Esophagus muscularis mucosa (tissue), 4 donors: ENCODE measurements at regions not wholly inside any gene's neighbourhood (a gene's known extent, or its start where the extent isn't known, plus 50 kb on each side); places are given as distances from the start of the nearest gene placed in this dataset.
"Not testable (repeated sequence)": the region's sequence is repeated elsewhere in the genome, so short reads cannot be mapped to it uniquely, and the experiment has no call there.

Experiments
- DNase-seq: peaks from one replicate; pipeline ENCODE4 v3.0.0-alpha.2; 2017; ENCODE audit errors: extremely low spot score
- H3K27ac ChIP-seq, 4 donors: fragments of 200-600 bp; sonication (generic); replicated peaks in 1 of 4; 1 replicate in 3 of 4; 2 replicates in 1 of 4; pipeline ENCODE4 v1.5.1; 2016 to 2019; ENCODE audit warnings: mild to moderate bottlenecking in 1 of 4
- H3K27me3 ChIP-seq, 4 donors: fragments of 200-600 bp; sonication (generic); one replicate each; pipeline versions ENCODE4 v1.5.1 to v1.6.0; 2016 to 2019
- H3K36me3 ChIP-seq, 4 donors: fragments of 200-600 bp; sonication (generic); one replicate each; pipeline ENCODE4 v1.5.1; 2016 to 2019
- H3K4me1 ChIP-seq, 4 donors: fragments of 200-600 bp; sonication (generic); one replicate each; pipeline ENCODE4 v1.5.1; 2016 to 2019
- H3K4me3 ChIP-seq, 4 donors: fragments of 200-600 bp; sonication (generic); 1 replicate in 2 of 4; 2 replicates in 2 of 4; pipeline ENCODE4 v1.5.1; 2016 to 2019; ENCODE audit warnings: mild to moderate bottlenecking in 4 of 4, moderate library complexity in 1 of 4
- H3K9me3 ChIP-seq, 4 donors: fragments of 200-600 bp; sonication (generic); 1 replicate in 3 of 4; 2 replicates in 1 of 4; pipeline ENCODE4 v1.5.1; 2016 to 2019
- EP300 ChIP-seq: sonication (generic); formaldehyde crosslinking; IDR thresholded peaks from one replicate; pipeline ENCODE4 v1.6.1; 2017; ENCODE audit warnings: antibody characterized with exemption
- POLR2A ChIP-seq: fragments of 450-650 bp; IDR thresholded peaks from one replicate; pipeline ENCODE4 v1.6.1; 2017; ENCODE audit warnings: antibody characterized with exemption, moderate library complexity, mild to moderate bottlenecking, low read depth
- POLR2AphosphoS5 ChIP-seq, 2 donors: sonication (generic); formaldehyde crosslinking; IDR thresholded peaks; one replicate each; pipeline ENCODE4 v1.6.1; 2017; ENCODE audit warnings: antibody characterized with exemption in 2 of 2
- WGBS: methylation state at CpG from one replicate; pipeline ENCODE4 v1.1.5; 2018; 5-methylcytosine and 5-hydroxymethylcytosine counted together
- intact Hi-C: fragments of 100-400 bp; cut with DNase I; formaldehyde crosslinking; loops from one replicate; pipeline ENCODE4 v1.15.1; 2023
- TF ChIP-seq, protein P1 (sequence below), 3 experiments: fragments of 200-600 bp in 2 of 3; fragments of 450-650 bp in 1 of 3; sonication (generic) in 2 of 3; IDR thresholded peaks; one replicate each; pipeline ENCODE4 v1.5.1; 2017 to 2019; ENCODE audit warnings: antibody characterized with exemption in 3 of 3, mild to moderate bottlenecking in 2 of 3, moderate library complexity in 1 of 3

DNA sequence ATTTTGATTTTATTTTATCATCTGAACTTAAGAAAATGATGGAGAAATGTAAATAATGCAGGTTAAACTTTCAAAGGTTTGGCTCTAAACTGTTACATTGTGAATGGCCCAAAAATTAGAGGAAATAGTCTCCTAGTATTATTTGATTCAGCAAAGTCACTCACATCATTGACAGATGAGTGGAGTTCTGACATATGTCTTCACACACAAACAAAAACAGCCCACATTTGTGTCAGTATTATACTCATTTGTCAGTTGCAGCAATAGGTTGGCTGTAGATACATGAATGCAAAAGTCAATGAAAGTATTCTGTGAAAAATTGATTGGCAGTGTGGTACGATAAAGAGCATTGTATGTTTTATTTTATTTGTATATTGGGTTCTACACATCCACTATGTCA is 108.8 kb upstream of the BMPER start:
- no peak for DNase-seq
- Histone ChIP-seq H3K9me3 (no peaks in the 10 kb centered on the region), H3K4me1 (no peaks in the 10 kb centered on the region), H3K36me3 (no peaks in the 10 kb centered on the region), H3K27ac (no peak overlapping the region), H3K27me3 (no peaks in the 10 kb centered on the region), H3K4me3 (no peak overlapping the region)
- 91% methylated on average over 1 of the region's 1 CpG for WGBS
- TF ChIP-seq POLR2AphosphoS5 (IDR thresholded peaks at IDR 0.05): no peak
- intact Hi-C loops: no loop called here

DNA sequence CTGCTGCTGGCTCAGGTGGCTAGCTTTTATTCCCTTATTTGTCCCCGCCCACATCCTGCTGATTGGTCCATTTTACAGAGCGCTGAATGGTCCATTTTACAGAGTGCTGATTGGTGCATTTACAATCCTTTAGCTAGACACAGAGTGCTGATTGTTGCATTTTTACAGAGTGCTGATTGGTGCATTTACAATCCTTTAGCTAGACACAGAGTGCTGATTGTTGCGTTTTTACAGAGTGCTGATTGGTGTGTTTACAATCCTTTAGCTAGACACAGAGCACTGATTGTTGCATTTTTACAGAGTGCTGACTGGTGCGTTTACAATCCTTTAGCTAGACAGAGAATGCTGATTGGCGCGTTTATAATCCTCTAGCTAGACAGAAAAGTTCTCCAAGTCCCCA is 107.8 kb upstream of the BMPER start:
- intact Hi-C loops, H3K27me3 ChIP-seq, H3K9me3 ChIP-seq, H3K27ac ChIP-seq, H3K4me3 ChIP-seq, H3K4me1 ChIP-seq, H3K36me3 ChIP-seq: not testable (repeated sequence)
- peak; percentile 39 for DNase-seq
- WGBS: 99% methylated on average over 6 of the region's 6 CpGs

DNA sequence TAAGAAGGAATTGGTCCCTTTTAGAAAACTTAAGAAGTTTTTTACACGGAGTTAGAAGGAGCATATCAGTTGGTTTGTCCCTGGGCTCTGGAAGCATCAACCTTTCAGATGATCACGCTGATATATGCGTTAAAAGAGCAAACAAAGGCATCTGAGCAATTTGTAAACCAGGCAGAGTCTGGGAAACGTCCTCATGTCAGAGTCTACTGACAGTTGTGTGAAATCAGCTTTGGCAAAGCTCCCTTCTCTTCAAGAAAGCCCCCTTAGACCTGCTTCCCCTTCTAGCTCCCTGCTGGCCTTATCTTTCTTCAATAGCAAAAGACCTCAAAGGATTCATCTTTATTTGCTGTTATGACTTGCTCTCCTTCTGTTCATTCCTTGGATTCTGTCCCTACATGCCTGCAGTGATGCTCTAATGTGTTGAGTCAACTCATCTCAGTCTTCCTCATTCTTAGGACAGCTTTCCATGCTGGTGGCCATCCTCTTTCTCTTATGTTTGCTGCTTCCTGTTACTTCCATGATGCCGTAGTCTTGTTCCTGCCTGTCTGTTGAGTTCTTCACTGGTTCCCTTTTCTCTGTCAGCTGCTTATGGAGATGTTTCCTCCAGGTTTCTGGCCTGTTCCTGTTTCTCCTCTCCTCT is 106.5 kb upstream of the BMPER start:
- Histone ChIP-seq H3K36me3 (no peaks in the 10 kb centered on the region), H3K9me3 (no peaks in the 10 kb centered on the region), H3K4me1 (no peaks in the 10 kb centered on the region), H3K4me3 (no peak overlapping the region), H3K27me3 (no peaks in the 10 kb centered on the region), H3K27ac (no peak overlapping the region)
- DNase-seq: no peak
- intact Hi-C loops: no loop called here
- TF ChIP-seq POLR2AphosphoS5 (IDR thresholded peaks at IDR 0.05) (no peak), POLR2A (no peak), EP300 (no peak)
- WGBS: 62% methylated on average over 5 of the region's 5 CpGs

DNA sequence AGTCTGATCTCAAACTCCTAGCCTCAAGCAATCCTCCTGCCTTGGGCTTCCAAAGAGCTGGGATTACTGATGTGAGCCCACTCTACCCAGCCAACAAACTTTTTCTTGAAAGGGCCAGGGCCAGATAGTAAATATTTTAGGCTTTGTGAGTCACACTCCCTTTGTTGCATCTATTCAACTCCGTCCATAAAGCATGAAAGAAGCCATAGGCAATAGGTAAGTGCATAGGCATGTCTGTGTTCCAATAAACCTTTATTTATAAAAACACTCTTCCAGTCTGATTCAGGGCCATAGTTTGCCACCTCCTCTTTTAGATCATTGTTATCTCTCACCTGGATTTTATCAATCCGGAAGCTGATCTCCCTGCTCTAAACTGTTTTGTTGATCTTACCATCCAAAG is 105.6 kb upstream of the BMPER start:
- WGBS: 98% methylated on average over 2 of the region's 2 CpGs
- H3K27ac ChIP-seq: no peak overlapping the region
- TF ChIP-seq, protein P1, sequence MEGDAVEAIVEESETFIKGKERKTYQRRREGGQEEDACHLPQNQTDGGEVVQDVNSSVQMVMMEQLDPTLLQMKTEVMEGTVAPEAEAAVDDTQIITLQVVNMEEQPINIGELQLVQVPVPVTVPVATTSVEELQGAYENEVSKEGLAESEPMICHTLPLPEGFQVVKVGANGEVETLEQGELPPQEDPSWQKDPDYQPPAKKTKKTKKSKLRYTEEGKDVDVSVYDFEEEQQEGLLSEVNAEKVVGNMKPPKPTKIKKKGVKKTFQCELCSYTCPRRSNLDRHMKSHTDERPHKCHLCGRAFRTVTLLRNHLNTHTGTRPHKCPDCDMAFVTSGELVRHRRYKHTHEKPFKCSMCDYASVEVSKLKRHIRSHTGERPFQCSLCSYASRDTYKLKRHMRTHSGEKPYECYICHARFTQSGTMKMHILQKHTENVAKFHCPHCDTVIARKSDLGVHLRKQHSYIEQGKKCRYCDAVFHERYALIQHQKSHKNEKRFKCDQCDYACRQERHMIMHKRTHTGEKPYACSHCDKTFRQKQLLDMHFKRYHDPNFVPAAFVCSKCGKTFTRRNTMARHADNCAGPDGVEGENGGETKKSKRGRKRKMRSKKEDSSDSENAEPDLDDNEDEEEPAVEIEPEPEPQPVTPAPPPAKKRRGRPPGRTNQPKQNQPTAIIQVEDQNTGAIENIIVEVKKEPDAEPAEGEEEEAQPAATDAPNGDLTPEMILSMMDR (IDR thresholded peaks at IDR 0.05): no peak
- no peak for TF ChIP-seq POLR2AphosphoS5 (IDR thresholded peaks at IDR 0.05)
- no peak for TF ChIP-seq EP300
- TF ChIP-seq POLR2A: no peak
- intact Hi-C loops: no loop called here
- no peaks in the 10 kb centered on the region for H3K4me1 ChIP-seq
- DNase-seq: no peak
- no peaks in the 10 kb centered on the region for H3K27me3 ChIP-seq
- H3K36me3 ChIP-seq: no peaks in the 10 kb centered on the region
- no peaks in the 10 kb centered on the region for H3K9me3 ChIP-seq
- no peak overlapping the region for H3K4me3 ChIP-seq

DNA sequence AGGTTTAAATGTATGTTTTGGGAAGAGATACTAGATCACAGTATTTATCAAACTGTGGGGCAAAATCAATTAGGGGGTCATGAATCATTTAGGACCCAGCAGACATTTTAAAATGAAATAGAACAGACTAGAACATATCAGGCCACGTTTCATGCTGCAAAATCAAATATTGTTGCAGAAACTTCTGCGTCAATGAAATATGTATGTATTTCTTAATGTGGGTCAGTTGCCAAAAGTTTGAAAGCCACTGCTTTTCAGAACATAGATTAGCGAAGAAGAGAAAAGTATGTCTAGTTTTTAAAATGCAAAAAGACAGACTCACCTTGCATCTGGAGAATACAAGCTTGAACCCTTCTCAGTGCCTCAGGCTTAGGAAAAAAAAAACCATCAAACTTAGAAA is 102.7 kb upstream of the BMPER start:
- H3K27me3 ChIP-seq: no peaks in the 10 kb centered on the region
- no peak overlapping the region for H3K27ac ChIP-seq
- H3K4me3 ChIP-seq: no peak overlapping the region
- TF ChIP-seq POLR2A (no peak), EP300 (no peak)
- no peaks in the 10 kb centered on the region for H3K9me3 ChIP-seq
- intact Hi-C loops: no loop called here
- no peak for DNase-seq
- H3K4me1 ChIP-seq: peaks cover 7 to 18% (median 14%) of the 10 kb centered on the region in 4 donors
- no peaks in the 10 kb centered on the region for H3K36me3 ChIP-seq
- 69% methylated on average over 3 of the region's 3 CpGs for WGBS

DNA sequence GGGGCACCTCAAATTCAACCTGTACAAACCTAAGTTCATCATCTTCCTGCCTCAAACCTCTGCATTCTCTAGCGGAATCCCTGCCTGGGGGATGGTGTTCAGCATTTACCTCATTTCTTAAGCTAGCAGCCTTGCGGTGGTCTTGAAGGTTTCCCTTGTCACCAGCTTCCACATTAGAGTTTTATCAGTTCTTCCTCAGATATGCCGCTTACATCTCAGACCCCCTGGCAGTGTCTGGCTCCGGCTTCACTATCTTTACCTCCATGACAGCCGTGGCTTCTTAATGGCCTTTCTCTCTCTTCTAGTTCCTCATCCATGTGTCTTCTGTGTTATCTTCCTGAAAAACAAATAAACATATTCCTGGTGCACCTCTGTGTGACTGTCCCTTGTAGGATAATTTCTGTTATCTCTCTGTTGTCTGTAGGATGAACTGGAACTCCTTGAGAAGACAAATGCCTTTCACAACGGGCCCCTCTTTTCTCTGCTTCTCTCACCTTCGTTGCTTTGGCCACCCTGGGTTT is 101.1 kb upstream of the BMPER start:
- intact Hi-C loops: no loop called here
- H3K4me1 ChIP-seq: peaks cover 11 to 25% (median 14%) of the 10 kb centered on the region in 4 donors

More for the DNA sequence above, 101.1 kb upstream of the BMPER start:
- H3K27me3 ChIP-seq: no peaks in the 10 kb centered on the region
- H3K9me3 ChIP-seq: no peaks in the 10 kb centered on the region
- 90% methylated on average over 7 of the region's 7 CpGs for WGBS
- no peak overlapping the region for H3K4me3 ChIP-seq
- peak; percentile 62 for DNase-seq
- H3K27ac ChIP-seq: no peak overlapping the region
- H3K36me3 ChIP-seq: no peaks in the 10 kb centered on the region
- no peak for TF ChIP-seq POLR2A
- no peak for TF ChIP-seq POLR2AphosphoS5 (IDR thresholded peaks at IDR 0.05)
- TF ChIP-seq, protein P1 (IDR thresholded peaks at IDR 0.05): no peak
- no peak for TF ChIP-seq EP300
